CD4-positive, alpha-beta T cell treated with Interleukin-6 at 100 ng/mL for 8 hours (primary cell): ENCODE measurements at regions not wholly inside any gene's neighbourhood (a gene's known extent, or its start where the extent isn't known, plus 50 kb on each side); places are given as distances from the start of the nearest gene placed in this dataset.

Experiments
- DNase-seq: peaks from one replicate; pipeline ENCODE4 v3.0.0-alpha.2; 2020; ENCODE audit warnings: mixed read lengths, low spot score

DNA sequence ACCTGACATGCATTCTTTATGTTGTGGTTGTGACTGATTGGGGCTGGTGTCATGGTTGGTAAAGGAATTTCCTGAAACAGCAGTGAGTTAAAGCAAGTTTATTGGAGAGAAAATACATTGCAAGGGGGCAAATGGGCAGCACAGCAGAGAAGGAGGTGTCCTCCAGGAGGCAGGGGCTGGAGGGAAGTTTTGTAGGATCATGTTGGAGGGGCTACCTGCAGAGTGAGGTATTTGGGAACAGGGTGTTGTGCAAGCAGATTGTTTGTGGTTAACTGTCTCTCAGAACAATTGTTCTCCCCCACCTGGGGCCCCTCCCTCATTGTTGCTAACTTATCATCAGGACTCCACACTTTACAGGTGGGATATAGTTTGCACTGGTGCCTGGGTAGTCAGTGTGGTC, 196.0 kb downstream of the NSUN3 start:
- no peak for DNase-seq

DNA sequence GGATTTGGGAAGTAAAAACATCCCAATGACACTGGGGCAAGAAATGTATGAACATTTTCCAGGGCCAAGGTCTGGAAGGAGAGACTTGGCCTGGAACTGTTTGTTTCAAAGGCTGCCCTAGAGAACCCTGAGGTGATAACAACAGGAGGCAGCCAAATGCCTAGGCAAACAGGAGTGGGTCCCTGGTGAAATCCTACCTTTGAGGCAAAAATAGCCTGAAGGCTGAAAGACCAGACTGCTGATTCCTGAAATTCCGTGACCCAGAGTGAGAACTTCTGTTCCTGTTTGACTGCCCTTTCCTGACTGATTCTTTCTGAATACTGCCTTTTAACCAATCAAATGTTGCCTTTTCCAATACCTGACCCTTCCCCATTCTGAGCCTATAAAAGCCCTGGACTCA, 196.4 kb downstream of the NSUN3 start:
- no peak for DNase-seq

DNA sequence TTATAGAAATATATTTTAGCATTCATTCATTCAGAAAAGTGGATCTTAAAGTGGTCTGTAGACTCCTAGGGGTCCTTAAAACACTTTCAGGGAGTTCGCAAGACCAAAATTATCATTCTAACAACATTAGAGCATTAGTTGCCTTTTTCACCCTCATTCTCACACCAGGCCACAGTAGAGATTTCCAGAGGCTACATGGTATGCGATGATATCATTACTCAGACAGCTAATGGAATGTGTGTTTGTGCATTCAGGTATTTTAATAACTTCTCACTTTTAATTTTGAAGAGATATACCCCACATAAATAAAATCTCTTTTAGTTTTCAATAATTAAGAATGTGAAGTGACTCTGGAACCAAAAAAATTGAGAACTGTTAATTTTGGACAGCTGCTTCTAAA, 206.9 kb downstream of the NSUN3 start:
- no peak for DNase-seq

DNA sequence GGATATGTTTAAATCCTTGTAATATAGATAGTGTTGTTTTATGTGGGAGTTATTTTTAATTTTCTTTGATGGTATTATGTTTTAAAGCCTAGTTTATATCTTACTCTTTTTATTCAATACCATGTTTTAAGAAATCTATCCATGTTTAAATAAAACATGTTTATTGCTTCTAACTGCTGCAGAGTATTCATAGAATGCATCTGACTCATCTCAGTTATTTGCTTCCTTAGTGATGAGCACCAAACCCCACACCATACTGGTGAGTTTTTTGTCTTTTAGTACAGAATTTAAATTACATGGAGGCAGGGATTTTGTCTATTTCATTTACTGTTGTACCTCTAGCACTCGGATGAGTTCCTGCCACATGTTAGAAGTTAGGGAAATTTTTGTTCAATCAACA, 209.2 kb downstream of the NSUN3 start:
- DNase-seq = no peak

DNA sequence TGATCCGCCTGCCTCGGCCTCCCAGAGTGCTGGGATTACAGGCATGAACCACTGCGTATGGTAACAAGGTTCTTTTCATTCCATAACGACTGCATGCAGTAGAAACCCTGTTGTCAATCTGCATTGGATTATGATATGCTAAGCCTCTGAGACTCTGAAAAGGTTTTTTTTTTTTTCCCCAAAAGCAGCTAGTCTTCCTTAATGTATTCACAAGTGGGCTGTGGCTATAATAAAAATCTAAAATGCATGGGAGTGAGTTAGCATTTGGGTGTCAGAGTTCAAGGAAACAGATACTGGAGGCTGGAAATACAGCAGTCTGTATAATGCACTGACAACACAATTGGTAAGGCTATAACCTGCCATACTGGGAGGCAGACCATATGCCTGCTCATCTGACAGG, 218.1 kb downstream of the NSUN3 start:
- no peak for DNase-seq

DNA sequence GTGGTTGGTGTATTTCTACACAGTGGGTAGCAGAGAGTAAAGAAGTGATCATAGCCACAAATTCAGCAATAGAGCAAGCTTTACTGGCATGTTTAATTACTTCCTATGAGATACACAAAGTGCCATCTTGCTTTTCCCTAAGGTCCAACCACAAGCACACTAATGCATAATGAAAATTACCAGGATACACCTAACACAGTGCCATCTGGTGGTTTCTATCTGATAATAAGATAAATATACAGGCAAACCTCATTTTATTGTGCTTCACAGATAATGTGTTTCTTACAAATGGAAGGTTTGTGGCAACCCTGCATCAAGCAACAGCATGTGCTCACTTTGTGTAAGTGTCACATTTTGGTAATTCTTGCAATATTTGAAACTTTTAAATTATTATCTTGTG, 223.0 kb downstream of the NSUN3 start:
- DNase-seq = no peak

DNA sequence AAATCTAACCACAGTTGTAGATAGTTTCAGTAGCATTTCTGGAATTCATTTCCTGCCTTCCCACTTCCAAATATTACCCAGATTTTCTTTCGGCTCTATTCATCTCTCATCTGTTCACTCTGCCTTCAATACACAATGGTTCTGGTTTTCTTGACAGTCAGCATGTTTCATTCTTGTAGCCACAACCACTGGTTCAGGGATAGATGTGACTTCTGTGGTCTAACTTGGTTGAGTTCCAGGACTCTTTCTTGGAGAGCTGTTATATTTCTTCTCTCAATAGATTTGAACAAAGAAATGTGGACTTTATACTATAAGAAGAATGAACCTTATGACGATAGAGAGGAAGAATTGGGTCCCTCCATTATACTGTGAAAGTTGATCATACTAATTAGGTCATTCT, 228.8 kb downstream of the NSUN3 start:
- DNase-seq = no peak

DNA sequence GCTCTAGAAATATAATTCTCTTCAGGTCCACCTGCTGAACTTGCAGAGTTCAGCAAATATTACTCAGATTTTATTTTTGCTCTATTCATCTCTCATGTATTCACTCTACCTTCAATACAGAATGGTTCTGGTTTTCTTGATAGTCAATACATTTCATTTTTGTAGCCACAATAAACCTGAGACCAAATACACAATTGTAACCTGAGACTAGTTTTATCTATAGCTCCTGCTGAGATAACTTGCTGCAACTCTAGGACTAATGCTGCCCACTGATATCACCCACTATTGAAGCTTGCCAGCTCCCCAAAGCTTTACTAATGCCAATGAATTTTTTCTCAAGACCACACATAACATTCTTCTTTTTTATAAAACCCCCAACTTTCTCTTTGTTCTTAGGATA, 229.3 kb downstream of the NSUN3 start:
- DNase-seq = no peak

DNA sequence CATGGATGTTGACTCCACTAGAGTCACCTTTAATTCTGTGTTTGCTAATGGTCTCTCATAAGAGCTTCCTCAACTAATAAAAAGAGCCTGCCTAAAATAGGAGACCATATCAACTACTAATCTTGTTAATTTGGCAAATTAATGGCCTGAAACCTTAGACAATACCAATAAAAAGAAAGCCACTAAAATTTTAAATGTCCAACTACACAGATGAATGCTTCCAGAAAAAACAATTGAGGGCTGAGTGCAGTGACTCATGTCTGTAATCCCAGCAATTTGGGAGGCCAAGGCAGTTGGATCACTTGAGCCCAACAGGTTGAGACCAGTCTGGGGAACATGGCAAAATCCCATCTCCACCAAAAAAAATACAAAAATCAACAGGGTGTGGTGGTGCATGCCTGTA, 230.9 kb downstream of the NSUN3 start:
- no peak for DNase-seq

DNA sequence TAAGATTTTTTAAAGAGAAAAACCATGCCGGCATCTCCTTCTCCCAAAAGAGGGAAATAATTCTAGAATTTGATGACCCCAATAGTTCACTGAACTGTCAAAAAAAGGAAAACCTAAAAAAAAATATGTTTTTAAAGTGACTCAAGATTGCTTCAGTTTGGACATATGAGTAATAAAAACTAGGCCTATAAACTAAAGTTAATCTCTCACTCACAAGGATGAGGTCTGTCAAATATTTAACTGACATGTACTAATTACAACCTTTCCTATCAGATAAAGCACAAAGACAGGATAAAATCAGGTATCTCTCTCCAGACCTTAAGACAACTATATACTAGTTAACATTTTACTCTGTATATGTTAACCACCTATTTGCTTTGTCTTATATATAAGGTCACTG, 231.9 kb downstream of the NSUN3 start:
- no peak for DNase-seq

DNA sequence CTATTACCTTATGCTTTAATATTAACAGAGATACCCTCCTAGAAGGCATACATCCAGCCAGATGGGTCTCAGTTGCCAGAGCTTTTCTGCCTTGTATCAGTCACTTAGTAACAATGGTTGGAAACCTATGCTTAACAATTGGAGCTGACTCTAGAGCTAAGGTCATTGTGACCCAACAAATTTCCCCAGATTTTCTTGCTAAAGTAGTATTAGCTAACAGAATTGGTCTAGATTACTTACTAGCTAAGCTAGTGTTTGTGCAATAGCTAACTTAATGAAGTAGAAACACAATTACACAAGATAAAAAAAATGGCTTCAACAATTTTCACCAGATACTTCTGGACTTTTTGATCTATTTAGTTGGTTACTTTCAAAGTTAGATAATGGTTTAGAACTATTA, 236.9 kb downstream of the NSUN3 start:
- DNase-seq = no peak

DNA sequence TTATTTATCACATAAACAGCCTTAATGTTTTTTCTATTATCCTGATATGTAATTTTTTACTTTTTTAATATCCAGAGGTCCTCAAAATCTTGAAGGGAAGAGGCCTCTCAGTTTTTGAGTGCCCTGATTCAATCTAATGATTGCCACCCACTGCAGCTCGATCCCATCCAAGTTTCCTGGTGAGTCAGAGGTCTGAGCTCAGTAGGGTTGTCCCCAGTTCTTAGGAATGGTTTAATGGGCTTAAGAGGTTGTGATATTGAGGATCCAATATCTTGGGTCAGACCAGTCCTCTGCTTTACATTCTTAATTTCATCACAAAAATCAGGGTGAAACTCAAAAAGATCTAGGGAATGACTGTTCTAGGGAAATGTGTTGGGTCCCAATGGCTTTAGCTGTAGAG, 238.5 kb downstream of the NSUN3 start:
- no peak for DNase-seq

DNA sequence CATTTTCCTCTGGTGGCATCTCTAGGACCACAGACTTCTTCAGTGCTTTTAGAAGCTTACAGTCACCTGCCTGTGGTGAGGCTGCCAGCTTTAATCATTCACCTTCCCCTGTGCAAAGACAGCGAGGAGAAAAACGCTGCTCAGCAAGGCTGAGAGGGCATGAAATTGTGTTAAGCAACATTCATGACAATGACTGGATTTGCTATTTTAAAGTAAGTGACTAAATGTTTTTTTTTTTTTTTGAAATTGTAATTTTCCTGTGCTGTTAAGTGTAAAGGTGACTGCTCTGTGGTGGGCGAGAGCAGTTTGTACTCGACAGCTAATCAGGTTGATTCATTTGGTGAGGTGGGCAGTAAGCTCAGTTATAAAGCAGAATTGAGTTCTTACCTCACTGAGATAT, 240.4 kb downstream of the NSUN3 start:
- no peak for DNase-seq

DNA sequence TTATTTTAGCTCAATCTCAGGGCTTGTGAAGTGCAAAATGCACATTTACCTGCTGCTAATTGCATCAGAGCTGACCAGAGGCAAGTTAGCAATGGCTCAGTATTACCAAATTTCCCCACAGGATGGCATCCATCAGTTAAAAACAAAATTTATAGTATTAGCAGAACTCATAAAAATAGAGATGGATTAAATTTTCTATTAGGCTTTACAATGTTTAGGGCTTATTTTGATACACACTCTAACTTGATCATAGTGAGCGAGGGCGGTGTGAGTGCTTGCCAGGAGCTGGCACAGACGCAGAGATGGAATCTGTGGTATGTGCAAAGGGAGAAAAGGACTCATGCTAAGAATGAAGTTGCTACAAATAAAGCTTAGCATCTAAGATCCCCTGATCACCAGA, 241.0 kb downstream of the NSUN3 start:
- no peak for DNase-seq

DNA sequence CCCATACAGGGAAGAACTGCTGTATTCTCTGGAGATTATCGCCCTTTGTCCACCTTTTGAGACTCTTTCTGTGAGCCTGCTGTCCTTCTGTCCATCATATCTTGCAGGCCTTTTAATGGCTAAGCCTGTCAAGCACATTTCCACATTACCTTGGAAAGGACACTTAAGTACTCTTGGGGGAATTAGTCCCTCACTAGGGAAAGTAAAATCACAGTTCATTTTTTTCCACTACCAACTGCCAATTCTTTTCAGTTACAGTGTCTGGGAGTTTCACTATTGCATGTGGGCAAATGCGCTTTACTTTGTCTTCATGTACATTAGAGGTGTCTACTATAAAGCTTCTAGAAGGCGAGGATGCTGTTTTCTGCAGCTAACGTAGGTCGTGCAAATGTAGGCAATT, 242.1 kb downstream of the NSUN3 start:
- no peak for DNase-seq

DNA sequence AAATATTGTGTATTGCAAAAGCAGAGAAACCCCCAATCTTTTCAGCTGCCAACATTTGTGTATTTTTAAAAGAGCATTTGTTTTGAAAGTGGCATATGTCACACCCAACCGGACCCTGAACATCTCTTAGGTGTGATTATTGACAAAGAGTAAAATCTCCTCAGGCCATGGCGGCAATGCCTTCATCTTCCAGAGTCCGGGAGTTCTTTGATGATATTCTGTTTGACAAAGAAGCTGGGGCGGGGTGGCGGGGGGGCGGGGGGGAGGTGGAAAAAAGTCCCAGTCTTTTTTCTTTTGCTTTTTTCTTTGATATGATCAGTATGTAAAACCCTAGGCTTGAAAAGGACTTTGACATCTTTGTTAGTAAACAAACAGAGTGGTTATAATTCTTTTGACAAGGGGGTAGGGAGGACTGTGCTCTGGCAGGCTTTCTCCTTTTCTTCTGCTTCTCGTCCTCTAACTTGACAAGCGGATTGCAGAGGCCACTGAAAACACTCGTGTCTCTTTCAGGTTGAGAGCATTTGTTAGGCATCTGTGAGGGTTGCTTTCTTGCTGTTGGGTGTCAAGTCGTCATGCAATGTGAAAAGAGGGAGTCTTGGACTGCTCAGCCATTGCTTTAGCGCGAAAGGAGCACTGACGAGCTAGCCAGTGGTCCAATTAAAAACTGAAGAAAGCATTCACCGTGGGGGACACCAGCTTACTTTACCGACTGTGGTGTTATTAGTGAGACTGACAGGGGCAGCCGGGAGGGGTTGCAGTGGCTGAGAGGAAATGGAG, 243.2 kb downstream of the NSUN3 start:
- no peak for DNase-seq

DNA sequence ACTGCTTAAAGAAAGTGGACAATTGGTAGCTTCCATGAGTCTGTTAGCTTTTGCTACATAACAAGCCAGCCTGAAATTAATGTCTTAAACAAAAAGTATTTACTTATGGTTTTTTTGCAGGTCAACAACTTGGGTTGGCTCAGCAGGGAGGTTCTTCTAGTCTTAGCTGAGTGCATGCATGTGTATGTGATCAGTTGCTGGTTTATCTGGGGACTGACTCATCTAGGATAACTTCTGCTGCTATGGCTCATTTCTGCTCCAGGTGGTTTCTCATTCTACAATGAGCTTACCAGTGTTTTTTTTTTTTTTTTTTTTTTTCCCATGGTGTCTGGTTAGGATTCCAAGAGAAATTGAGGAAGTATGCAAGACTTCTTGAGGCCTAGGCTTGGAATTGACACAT, 244.7 kb downstream of the NSUN3 start:
- no peak for DNase-seq

DNA sequence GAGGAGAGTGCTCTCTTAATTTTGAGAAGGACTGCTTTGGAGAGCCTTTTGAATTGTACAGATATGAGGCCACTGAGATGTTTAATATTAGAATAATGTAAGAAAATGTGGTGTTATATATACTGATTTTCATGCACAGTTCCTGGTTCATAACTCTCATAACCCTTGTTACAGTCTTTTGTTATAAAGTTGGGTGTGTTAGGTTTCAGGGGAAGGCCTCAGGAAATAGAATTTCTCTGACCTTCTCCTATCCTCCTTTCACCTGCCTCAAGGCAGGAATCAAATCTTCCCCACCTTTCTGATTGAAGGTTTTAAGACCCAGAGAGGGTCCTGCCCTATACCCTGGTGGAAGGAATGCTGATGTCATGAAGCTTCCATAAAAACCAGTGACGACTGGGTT, 245.9 kb downstream of the NSUN3 start:
- no peak for DNase-seq

DNA sequence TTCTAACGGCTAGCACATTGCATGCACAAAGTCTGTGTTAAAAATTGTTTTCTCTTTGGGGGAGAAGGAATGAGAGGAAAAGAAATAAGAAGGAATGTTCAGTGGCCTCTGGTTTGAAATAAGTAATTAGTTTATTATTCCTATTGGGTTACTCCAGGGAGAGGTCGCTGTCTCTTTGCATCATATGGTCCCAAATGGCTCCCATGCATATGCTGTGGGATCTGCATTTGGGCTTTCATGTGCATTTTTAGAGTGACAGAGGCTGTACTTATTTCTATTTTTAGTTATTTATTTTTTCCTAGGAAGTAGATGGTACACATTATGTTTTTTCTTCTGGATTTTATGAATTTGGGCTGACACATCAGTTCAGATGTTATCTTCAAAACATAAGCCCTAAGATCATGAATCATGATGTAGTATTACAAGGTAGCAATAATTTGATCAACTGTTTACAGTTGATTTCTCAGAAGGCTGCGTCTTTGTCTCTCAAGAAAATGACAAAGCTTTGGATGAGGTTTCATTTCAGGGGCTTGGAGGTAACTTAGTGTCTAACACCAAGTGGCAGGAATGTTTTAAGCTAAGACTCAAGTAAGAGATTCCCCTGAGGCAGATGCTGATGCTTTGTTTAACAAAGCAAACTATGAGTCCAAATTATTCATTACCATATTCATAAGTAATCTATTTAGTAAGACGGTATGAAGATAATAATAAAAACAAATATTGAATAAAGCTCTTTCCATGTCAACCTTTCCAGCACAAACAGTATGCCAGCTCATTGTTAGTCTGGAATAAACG, 247.7 kb downstream of the NSUN3 start:
- DNase-seq = no peak

DNA sequence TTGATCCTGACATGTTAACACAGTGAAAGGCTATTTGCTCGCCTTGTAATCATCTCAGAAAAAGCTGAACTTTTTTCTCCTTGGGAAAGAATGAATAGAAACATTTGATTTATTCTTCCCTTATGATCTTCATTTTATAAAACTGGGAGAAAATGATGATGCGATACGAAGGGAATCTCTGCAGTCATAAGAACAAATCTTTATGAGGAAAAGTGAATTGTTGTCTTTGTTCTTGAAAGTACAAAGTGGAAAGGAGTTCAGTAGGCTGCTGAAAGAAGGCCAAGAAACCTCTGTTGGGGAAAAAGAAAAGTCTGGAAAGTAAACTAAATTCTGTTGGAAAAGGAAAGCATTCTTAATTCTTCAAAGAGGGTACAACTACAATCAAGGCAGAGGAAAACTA, 248.8 kb downstream of the NSUN3 start:
- DNase-seq = no peak

DNA sequence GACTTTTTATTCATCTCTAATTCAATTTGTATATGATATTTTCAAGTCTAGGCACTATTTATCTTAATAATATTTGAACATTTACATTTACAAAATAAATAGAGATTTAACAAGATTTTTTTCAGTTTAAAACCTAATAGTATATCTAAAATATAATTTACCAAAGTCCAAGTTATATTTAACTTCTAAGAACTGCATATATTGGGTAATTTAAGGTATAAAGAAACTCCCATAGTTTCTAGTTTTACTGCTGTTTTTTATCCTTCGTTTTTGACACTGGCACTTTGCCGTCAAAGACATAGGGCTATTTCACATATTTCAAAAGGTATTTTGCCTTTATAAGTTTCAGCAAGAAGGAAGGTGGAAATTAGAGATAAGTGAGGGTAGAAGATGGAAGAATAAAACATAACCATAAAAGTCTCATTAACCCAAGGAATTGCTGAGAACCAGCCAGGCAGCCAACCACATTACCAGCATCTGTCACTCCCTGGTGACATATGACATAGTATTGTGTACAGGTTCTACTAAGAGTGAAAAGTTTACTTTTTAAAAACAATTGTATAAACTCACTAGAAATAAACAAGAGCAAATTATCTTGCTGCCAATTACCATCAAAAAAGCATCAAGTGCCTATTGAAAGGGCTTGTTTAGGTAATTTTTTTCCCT, 251.5 kb downstream of the NSUN3 start:
- DNase-seq = no peak

DNA sequence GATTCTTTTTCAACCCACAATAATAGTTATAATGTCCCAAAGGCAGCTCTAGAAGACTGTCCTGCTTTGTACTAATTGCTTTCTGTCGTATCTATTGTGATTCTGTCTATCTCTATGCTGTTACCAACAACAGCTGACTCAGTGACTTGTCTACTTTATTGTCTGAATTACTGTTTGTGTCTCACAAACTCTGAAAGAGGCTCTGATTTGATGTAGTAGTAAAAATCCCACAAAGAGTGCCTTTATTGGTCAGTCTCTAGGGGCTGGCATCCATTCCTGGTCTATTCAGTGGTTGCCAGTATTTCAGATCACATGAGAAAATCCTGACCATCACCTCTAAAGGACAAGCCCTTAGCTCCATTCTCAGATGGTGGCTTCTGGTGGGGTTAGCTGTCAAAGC, 254.2 kb downstream of the NSUN3 start:
- no peak for DNase-seq

DNA sequence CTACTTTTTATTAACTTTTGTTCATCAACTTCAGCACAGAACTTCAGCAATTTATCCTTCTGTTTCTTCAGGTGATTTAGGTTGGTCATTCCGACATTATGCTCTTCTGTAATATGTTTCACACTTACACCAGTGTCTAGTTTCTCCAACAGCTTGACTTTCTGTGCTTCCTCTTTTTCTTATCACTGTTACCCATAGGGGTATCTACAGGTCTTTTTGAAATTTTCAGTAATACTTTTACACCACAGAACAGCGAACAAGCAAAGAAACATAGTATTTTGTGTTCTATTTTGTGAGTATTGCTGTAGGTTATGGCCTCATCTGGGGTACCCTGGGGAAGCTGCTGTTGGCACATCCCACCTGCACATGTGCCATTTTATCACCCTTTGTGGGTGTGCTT, 260.7 kb downstream of the NSUN3 start:
- no peak for DNase-seq
